Islet precursor cell (in vitro differentiated cells): ENCODE measurements at regions not wholly inside any gene's neighbourhood (a gene's known extent, or its start where the extent isn't known, plus 50 kb on each side); places are given as distances from the start of the nearest gene placed in this dataset.
"Not testable (repeated sequence)": the region's sequence is repeated elsewhere in the genome, so short reads cannot be mapped to it uniquely, and the experiment has no call there.

Experiments
- DNase-seq: peaks from one replicate; pipeline ENCODE4 v3.0.0-alpha.2; 2018

- DNase-seq: no peak
Observed at GRCh38 chr6:114747995-114748625, 405.3 kb upstream of the HS3ST5 start.

GRCh38 chr6:114740547-114740946, 397.7 kb upstream of the HS3ST5 start:
- DNase-seq: no peak

- DNase-seq: no peak
Observed at GRCh38 chr6:114739656-114740055, 396.8 kb upstream of the HS3ST5 start.

GRCh38 chr6:114735025-114735735, 392.4 kb upstream of the HS3ST5 start:
- DNase-seq: peak; percentile 55

- no peak for DNase-seq
Observed at GRCh38 chr6:114733596-114733995, 390.8 kb upstream of the HS3ST5 start.

- no peak for DNase-seq
Observed at GRCh38 chr6:114718716-114719270, 376.0 kb upstream of the HS3ST5 start.

- no peak for DNase-seq
Observed at GRCh38 chr6:114718186-114718585, 375.4 kb upstream of the HS3ST5 start.

- no peak for DNase-seq
Observed at GRCh38 chr6:114714836-114715507, 372.1 kb upstream of the HS3ST5 start.

GRCh38 chr6:114713690-114714089, 370.9 kb upstream of the HS3ST5 start:
- no peak for DNase-seq

GRCh38 chr6:114712129-114712662, 369.4 kb upstream of the HS3ST5 start:
- no peak for DNase-seq

GRCh38 chr6:114707081-114707620, 364.3 kb upstream of the HS3ST5 start:
- DNase-seq: no peak

GRCh38 chr6:114690625-114691024, 347.8 kb upstream of the HS3ST5 start:
- DNase-seq: no peak

GRCh38 chr6:114659513-114659912, 316.7 kb upstream of the HS3ST5 start:
- no peak for DNase-seq

- DNase-seq: no peak
Observed at GRCh38 chr6:114651611-114652010, 308.8 kb upstream of the HS3ST5 start.

GRCh38 chr6:114650891-114651290, 308.1 kb upstream of the HS3ST5 start:
- no peak for DNase-seq

GRCh38 chr6:114649298-114649697, 306.5 kb upstream of the HS3ST5 start:
- no peak for DNase-seq

GRCh38 chr6:114648847-114649246, 306.0 kb upstream of the HS3ST5 start:
- DNase-seq: no peak

GRCh38 chr6:114638341-114638740, 295.5 kb upstream of the HS3ST5 start:
- peak; percentile 81 for DNase-seq

GRCh38 chr6:114634016-114634415, 291.2 kb upstream of the HS3ST5 start:
- no peak for DNase-seq

- not testable (repeated sequence) for DNase-seq
Observed at GRCh38 chr6:114626226-114626625, 283.4 kb upstream of the HS3ST5 start.

- no peak for DNase-seq
Observed at GRCh38 chr6:114619621-114620200, 276.9 kb upstream of the HS3ST5 start.

GRCh38 chr6:114611696-114612095, 268.9 kb upstream of the HS3ST5 start:
- no peak for DNase-seq

- DNase-seq: no peak
Observed at GRCh38 chr6:114608091-114608490, 265.3 kb upstream of the HS3ST5 start.
